Right lobe of liver (tissue), 6 donors: ENCODE measurements at regions not wholly inside any gene's neighbourhood (a gene's known extent, or its start where the extent isn't known, plus 50 kb on each side); places are given as distances from the start of the nearest gene placed in this dataset.

ENCODE experiments used
- ATAC-seq, 4 donors: fragments of 200-7000 bp; cut with Tn5 transposase; one replicate each; pipeline ENCODE4 v1.9.1; 2020; ENCODE audit warnings: mild to moderate bottlenecking in 4 of 4, moderate library complexity in 4 of 4
- DNase-seq, 3 donors: peaks; one replicate each; pipeline ENCODE4 v3.0.0-alpha.2; 2020
- H3K27ac ChIP-seq, 3 donors: fragments of 200-600 bp; one replicate each; pipeline ENCODE4 v1.8.0; 2022
- H3K27me3 ChIP-seq, 2 donors: fragments of 200-600 bp; one replicate each; pipeline ENCODE4 v1.8.0; 2022
- H3K36me3 ChIP-seq, 4 donors: fragments of 200-600 bp; sonication (generic) in 1 of 4; one replicate each; pipeline versions ENCODE4 v1.5.1 to v1.8.0; 2017 to 2022; ENCODE audit warnings: control low read depth in 1 of 4
- H3K4me1 ChIP-seq, 4 donors: fragments of 200-600 bp; sonication (generic) in 1 of 4; one replicate each; pipeline versions ENCODE4 v1.5.1 to v1.8.0; 2017 to 2022; ENCODE audit warnings: control low read depth in 1 of 4
- H3K4me3 ChIP-seq, 3 donors: fragments of 200-600 bp; one replicate each; pipeline ENCODE4 v1.8.0; 2022
- H3K9me3 ChIP-seq, 4 donors: fragments of 200-600 bp; sonication (generic) in 1 of 4; one replicate each; pipeline versions ENCODE4 v1.5.1 to v1.8.0; 2017 to 2022; ENCODE audit warnings: control low read depth in 1 of 4
- CTCF ChIP-seq, 4 donors: fragments of 200-600 bp in 3 of 4; fragments of 450-650 bp in 1 of 4; IDR thresholded peaks; one replicate each; pipeline versions ENCODE4 v1.5.1 to v1.8.0; 2016 to 2022; ENCODE audit warnings: antibody characterized with exemption in 4 of 4, mild to moderate bottlenecking in 2 of 4
- POLR2A ChIP-seq: fragments of 450-650 bp; IDR thresholded peaks from one replicate; pipeline ENCODE4 v1.6.1; 2017; ENCODE audit warnings: antibody characterized with exemption, mild to moderate bottlenecking
- WGBS: methylation state at CpG from one replicate; pipeline ENCODE4 v1.1.6; 2018; ENCODE audit warnings: low coverage, low lambda C conversion rate; ENCODE audit not compliant: insufficient coverage; ENCODE audit errors: missing lambda C conversion rate; 5-methylcytosine and 5-hydroxymethylcytosine counted together
- intact Hi-C, 2 donors: fragments of 100-400 bp; cut with DNase I; formaldehyde crosslinking; loops; one replicate each; pipeline versions ENCODE4 v1.11.2 to v1.14.1; 2022
- donor health status: DM: no; HTN: yes; CAD: no.
- donor health status: DM: no; HTN: no; CAD: no.
- donor health status: DM: no; HTN: no; CAD: no.
- donor health status: DM: no; HTN: yes; CAD: no.
- donor health status: DM: no; HTN: yes; CAD: no.

- no peak for DNase-seq
- no peak for ATAC-seq
- Histone ChIP-seq H3K9me3 (no peaks in the 10 kb centered on the region), H3K36me3 (no peaks in the 10 kb centered on the region), H3K27me3 (no peaks in the 10 kb centered on the region), H3K27ac (no peak overlapping the region), H3K4me3 (no peak overlapping the region), H3K4me1 (no peaks in the 10 kb centered on the region)
- TF ChIP-seq CTCF (IDR thresholded peaks at IDR 0.05) (no peak), POLR2A (no peak)
- intact Hi-C loops: no loop called here
Measured at GRCh38 chr3:64872345-64872744, 184.5 kb upstream of the ADAMTS9 start.

GRCh38 chr3:64871834-64872249 lies 184.0 kb upstream of the ADAMTS9 start:
- DNase-seq: no peak
- 55% methylated on average over 2 of the region's 2 CpGs for WGBS
- Histone ChIP-seq H3K4me1 (no peaks in the 10 kb centered on the region), H3K9me3 (no peaks in the 10 kb centered on the region), H3K36me3 (no peaks in the 10 kb centered on the region), H3K27me3 (no peaks in the 10 kb centered on the region), H3K4me3 (no peak overlapping the region), H3K27ac (no peak overlapping the region)
- no peak for ATAC-seq
- intact Hi-C loops: no loop called here
- TF ChIP-seq CTCF (IDR thresholded peaks at IDR 0.05) (no peak), POLR2A (no peak)

GRCh38 chr3:64870876-64871646 lies 183.3 kb upstream of the ADAMTS9 start:
- H3K4me1 ChIP-seq: peaks cover 0 to 4% (median 1%) of the 10 kb centered on the region in 4 donors
- 56% methylated on average over 4 of the region's 4 CpGs for WGBS
- ATAC-seq (no peak), DNase-seq (no peak)
- no peaks in the 10 kb centered on the region for H3K36me3 ChIP-seq
- no peak overlapping the region for H3K4me3 ChIP-seq
- no peak overlapping the region for H3K27ac ChIP-seq
- intact Hi-C loops: no loop called here
- no peaks in the 10 kb centered on the region for H3K9me3 ChIP-seq
- TF ChIP-seq POLR2A (no peak), CTCF (IDR thresholded peaks at IDR 0.05) (no peak)
- no peaks in the 10 kb centered on the region for H3K27me3 ChIP-seq

- intact Hi-C loops: no loop called here
- Histone ChIP-seq H3K4me3 (no peak overlapping the region), H3K4me1 (peaks cover 0 to 26% (median 5%) of the 10 kb centered on the region in 4 donors), H3K27ac (no peak overlapping the region), H3K36me3 (no peaks in the 10 kb centered on the region), H3K9me3 (no peaks in the 10 kb centered on the region), H3K27me3 (no peaks in the 10 kb centered on the region)
- 0% methylated on average over 1 of the region's 2 CpGs for WGBS
- TF ChIP-seq POLR2A (no peak), CTCF (IDR thresholded peaks at IDR 0.05) (no peak)
- ATAC-seq: no peak
- no peak for DNase-seq
Measured at GRCh38 chr3:64867224-64867623, 179.4 kb upstream of the ADAMTS9 start.
